CD8-positive, alpha-beta memory T cell (primary cell): ENCODE measurements at regions not wholly inside any gene's neighbourhood (a gene's known extent, or its start where the extent isn't known, plus 50 kb on each side); places are given as distances from the start of the nearest gene placed in this dataset.

ENCODE experiments used
- CTCF ChIA-PET: fragments of 350-600 bp; sonication (Branson Sonifier 250); formaldehyde crosslinking; loops from one replicate; lab custom pipeline; 2021; ENCODE audit warnings: antibody characterized with exemption; lab: Charles Lee
- POLR2A ChIA-PET: fragments of 350-600 bp; sonication (Branson Sonifier 250); formaldehyde crosslinking; loops from one replicate; lab custom pipeline; 2021; ENCODE audit warnings: antibody characterized with exemption; lab: Charles Lee
- DNase-seq, 5 donors: peaks; one replicate each; pipeline versions ENCODE4 v3.0.0 to v3.0.0-alpha.2; 2020 to 2022; ENCODE audit warnings: mixed read lengths in 1 of 5
- H3K27ac ChIP-seq: one replicate; pipeline ENCODE4 v1.7.0; 2013; ENCODE audit warnings: low read depth, mild to moderate bottlenecking, low read length, moderate library complexity
- H3K27me3 ChIP-seq: 2 replicates; pipeline ENCODE4 v1.7.0; 2013; ENCODE audit warnings: low read length, mild to moderate bottlenecking; ENCODE audit not compliant: insufficient read depth, poor library complexity, severe bottlenecking
- H3K36me3 ChIP-seq: 2 replicates; pipeline ENCODE4 v1.7.0; 2013; ENCODE audit warnings: mild to moderate bottlenecking, low read length, moderate library complexity; ENCODE audit not compliant: insufficient read depth
- H3K4me1 ChIP-seq: 2 replicates; pipeline ENCODE4 v1.7.0; 2013; ENCODE audit warnings: mild to moderate bottlenecking, low read length, moderate library complexity; ENCODE audit not compliant: insufficient read depth
- H3K4me3 ChIP-seq: 2 replicates; pipeline ENCODE4 v1.7.0; 2013; ENCODE audit warnings: mild to moderate bottlenecking, low read length
- H3K9me3 ChIP-seq: 2 replicates; pipeline ENCODE4 v1.7.0; 2013; ENCODE audit warnings: mild to moderate bottlenecking, low read length
- H3K27ac Mint-ChIP-seq, 8 donors: one replicate each; pipeline ENCODE4 v1.8.0; 2020 to 2021; ENCODE audit warnings: mixed read lengths in 8 of 8, mild to moderate bottlenecking in 6 of 8, inconsistent platforms in 3 of 8, moderate library complexity in 3 of 8
- H3K27me3 Mint-ChIP-seq, 2 donors: one replicate each; pipeline ENCODE4 v1.8.0; 2020 to 2021; ENCODE audit warnings: mixed read lengths in 2 of 2, mild to moderate bottlenecking in 1 of 2, moderate library complexity in 1 of 2
- H3K36me3 Mint-ChIP-seq, 3 donors: one replicate each; pipeline ENCODE4 v1.8.0; 2020 to 2021; ENCODE audit warnings: mixed read lengths in 3 of 3, inconsistent platforms in 1 of 3, mild to moderate bottlenecking in 1 of 3
- H3K4me1 Mint-ChIP-seq, 3 donors: one replicate each; pipeline ENCODE4 v1.8.0; 2020 to 2021; ENCODE audit warnings: mixed read lengths in 3 of 3, inconsistent platforms in 1 of 3, mild to moderate bottlenecking in 1 of 3
- H3K4me3 Mint-ChIP-seq, 7 donors: one replicate each; pipeline ENCODE4 v1.8.0; 2020 to 2021; ENCODE audit warnings: mixed read lengths in 7 of 7, mild to moderate bottlenecking in 6 of 7, moderate library complexity in 4 of 7, inconsistent platforms in 2 of 7
- H3K9me3 Mint-ChIP-seq, 5 donors: one replicate each; pipeline ENCODE4 v1.8.0; 2020 to 2022; ENCODE audit warnings: mixed read lengths in 5 of 5, mild to moderate bottlenecking in 3 of 5, moderate library complexity in 2 of 5, inconsistent platforms in 1 of 5

DNA sequence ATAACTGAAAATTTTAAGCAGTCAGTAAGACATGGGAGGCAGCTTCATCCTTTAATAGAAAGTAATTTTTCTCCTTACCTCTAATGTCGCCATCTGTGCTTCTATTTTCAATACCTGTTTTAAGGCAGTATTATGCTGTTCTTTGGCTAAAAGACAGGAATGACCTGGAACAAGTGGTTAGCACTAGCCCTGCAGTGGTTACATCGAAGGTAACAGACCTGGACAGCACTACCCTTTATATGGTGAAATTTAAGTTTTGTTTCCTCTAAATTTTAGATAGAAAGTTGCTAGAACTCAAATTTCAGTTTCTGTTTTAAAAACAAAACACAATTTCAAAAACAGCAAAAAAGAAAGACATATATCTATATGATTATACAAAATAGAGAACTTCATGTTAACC is 534.1 kb upstream of the CDH6 start:
- H3K36me3 Mint-ChIP-seq, result no peaks in the 10 kb centered on the region
- no peak overlapping the region for H3K27ac Mint-ChIP-seq
- no peaks in the 10 kb centered on the region for H3K27me3 Mint-ChIP-seq
- no peak for DNase-seq
- CTCF ChIA-PET, result no interaction called here
- Histone ChIP-seq H3K27me3 (no peaks in the 10 kb centered on the region), H3K4me3 (no peak overlapping the region), H3K9me3 (no peaks in the 10 kb centered on the region), H3K4me1 (no peaks in the 10 kb centered on the region), H3K36me3 (no peaks in the 10 kb centered on the region), H3K27ac (no peak overlapping the region)
- no peaks in the 10 kb centered on the region for H3K4me1 Mint-ChIP-seq
- no peak overlapping the region for H3K4me3 Mint-ChIP-seq
- POLR2A ChIA-PET, result no interaction called here
- peaks cover 7 to 25% (median 24%) of the 10 kb centered on the region in 5 donors for H3K9me3 Mint-ChIP-seq

DNA sequence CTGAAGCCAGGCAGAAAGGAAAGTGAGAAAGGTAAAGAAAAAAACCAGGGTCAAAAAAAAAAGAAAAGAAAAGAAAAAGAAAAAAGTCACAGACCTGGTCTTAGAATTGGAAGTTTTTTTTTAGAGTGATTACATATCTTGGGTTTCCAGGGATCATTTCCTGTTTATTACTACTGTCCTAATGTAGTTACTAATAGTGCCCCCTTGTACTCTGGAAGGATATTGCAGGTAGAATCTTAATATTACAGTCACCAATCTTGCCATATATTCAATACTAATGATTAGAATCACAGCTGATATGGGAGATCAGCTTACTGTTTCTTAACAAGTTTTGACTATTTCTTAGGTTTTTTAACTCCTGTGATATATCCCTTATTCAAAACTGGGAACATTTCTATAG is 543.2 kb upstream of the CDH6 start:
- Histone ChIP-seq H3K36me3 (no peaks in the 10 kb centered on the region), H3K4me1 (no peaks in the 10 kb centered on the region), H3K27me3 (no peaks in the 10 kb centered on the region), H3K4me3 (no peak overlapping the region), H3K27ac (no peak overlapping the region), H3K9me3 (no peaks in the 10 kb centered on the region)
- ChIA-PET CTCF (no interaction called here), POLR2A (no interaction called here)
- H3K27me3 Mint-ChIP-seq, result no peaks in the 10 kb centered on the region
- DNase-seq, result no peak
- no peaks in the 10 kb centered on the region for H3K36me3 Mint-ChIP-seq
- no peaks in the 10 kb centered on the region for H3K4me1 Mint-ChIP-seq
- peak overlapping the region in 1 of 8 donors; percentile 72 for H3K27ac Mint-ChIP-seq
- H3K9me3 Mint-ChIP-seq, result peaks cover 6 to 28% (median 19%) of the 10 kb centered on the region in 5 donors
- H3K4me3 Mint-ChIP-seq, result no peak overlapping the region

DNA sequence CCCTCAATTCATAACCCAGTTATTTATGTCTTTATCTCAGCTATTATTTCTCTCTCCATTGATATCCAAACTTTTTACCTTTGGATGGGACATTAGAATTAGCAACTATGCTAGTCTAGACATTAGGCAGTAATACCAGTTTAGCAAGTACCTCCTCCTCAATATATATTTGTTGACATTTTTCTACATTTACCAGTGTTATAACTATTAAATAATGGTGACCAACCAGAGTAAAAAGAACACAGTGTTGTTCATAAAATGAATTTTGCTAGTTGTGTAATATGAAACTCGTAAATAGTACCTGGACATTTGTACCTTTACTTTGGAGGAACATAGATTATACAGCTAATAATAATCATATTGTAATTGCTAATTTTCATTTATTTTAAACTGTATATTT is 554.6 kb upstream of the CDH6 start:
- Mint-ChIP-seq H3K36me3 (no peaks in the 10 kb centered on the region), H3K27me3 (no peaks in the 10 kb centered on the region), H3K4me3 (no peak overlapping the region), H3K4me1 (no peaks in the 10 kb centered on the region), H3K9me3 (peaks cover 12 to 37% (median 16%) of the 10 kb centered on the region in 5 donors), H3K27ac (no peak overlapping the region)
- no peak for DNase-seq
- Histone ChIP-seq H3K27ac (no peak overlapping the region), H3K36me3 (no peaks in the 10 kb centered on the region), H3K27me3 (no peaks in the 10 kb centered on the region), H3K4me3 (no peak overlapping the region), H3K4me1 (no peaks in the 10 kb centered on the region), H3K9me3 (no peaks in the 10 kb centered on the region)
- CTCF ChIA-PET, result no interaction called here
- POLR2A ChIA-PET, result no interaction called here

DNA sequence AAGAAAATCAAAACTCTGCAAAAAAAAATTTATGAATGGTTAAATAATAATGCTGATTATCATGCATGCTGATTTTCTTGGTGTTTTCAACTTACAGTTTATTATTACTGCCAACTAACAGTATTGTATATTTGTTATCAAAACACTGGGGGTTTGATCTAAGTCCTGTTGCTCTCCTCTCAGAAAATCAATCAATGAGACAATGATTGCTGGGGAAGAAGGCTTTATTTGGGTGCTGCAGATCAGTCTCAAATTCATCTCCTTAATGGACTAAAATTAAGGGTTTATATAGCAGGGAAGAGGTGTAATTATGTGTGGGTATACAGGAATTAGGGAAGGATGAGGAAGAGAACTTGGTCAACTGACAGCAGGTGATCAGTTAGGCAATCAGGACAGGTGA is 565.5 kb upstream of the CDH6 start:
- Mint-ChIP-seq H3K36me3 (no peaks in the 10 kb centered on the region), H3K27ac (no peak overlapping the region), H3K4me3 (no peak overlapping the region), H3K4me1 (no peaks in the 10 kb centered on the region), H3K27me3 (no peaks in the 10 kb centered on the region), H3K9me3 (peaks cover 2 to 23% (median 12%) of the 10 kb centered on the region in 5 donors)
- H3K27me3 ChIP-seq, result no peaks in the 10 kb centered on the region
- no peaks in the 10 kb centered on the region for H3K4me1 ChIP-seq
- CTCF ChIA-PET, result no interaction called here
- no peak overlapping the region for H3K27ac ChIP-seq
- H3K9me3 ChIP-seq, result no peaks in the 10 kb centered on the region
- DNase-seq, result no peak
- H3K36me3 ChIP-seq, result no peaks in the 10 kb centered on the region
- POLR2A ChIA-PET, result no interaction called here
- H3K4me3 ChIP-seq, result no peak overlapping the region

DNA sequence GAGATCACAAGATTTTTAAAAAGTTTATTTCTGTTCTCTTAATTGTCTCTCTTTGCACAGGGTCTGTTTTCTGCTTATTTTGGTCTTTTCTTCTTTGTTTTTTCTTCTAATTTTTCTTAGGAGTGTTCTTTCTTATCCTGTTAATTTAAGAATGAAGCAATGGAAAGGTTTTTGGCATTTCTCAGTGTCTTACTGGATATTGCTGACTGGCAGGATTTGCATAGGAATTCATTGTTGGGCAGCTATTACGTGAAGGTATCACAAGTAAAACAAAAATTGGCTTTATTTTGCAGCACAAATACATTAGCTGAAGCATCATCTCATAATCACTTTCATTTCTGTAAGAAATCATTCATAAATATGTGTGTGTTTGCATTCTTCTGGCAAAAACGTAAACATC is 566.9 kb upstream of the CDH6 start:
- no peaks in the 10 kb centered on the region for H3K36me3 Mint-ChIP-seq
- H3K4me1 ChIP-seq, result no peaks in the 10 kb centered on the region
- CTCF ChIA-PET, result no interaction called here
- H3K9me3 Mint-ChIP-seq, result peaks cover 7 to 22% (median 12%) of the 10 kb centered on the region in 5 donors
- no peak overlapping the region for H3K27ac ChIP-seq
- POLR2A ChIA-PET, result no interaction called here
- H3K4me3 Mint-ChIP-seq, result no peak overlapping the region
- DNase-seq, result no peak
- H3K27ac Mint-ChIP-seq, result no peak overlapping the region
- H3K9me3 ChIP-seq, result no peaks in the 10 kb centered on the region
- H3K36me3 ChIP-seq, result no peaks in the 10 kb centered on the region
- H3K27me3 ChIP-seq, result no peaks in the 10 kb centered on the region
- no peaks in the 10 kb centered on the region for H3K27me3 Mint-ChIP-seq
- H3K4me1 Mint-ChIP-seq, result no peaks in the 10 kb centered on the region
- H3K4me3 ChIP-seq, result no peak overlapping the region

DNA sequence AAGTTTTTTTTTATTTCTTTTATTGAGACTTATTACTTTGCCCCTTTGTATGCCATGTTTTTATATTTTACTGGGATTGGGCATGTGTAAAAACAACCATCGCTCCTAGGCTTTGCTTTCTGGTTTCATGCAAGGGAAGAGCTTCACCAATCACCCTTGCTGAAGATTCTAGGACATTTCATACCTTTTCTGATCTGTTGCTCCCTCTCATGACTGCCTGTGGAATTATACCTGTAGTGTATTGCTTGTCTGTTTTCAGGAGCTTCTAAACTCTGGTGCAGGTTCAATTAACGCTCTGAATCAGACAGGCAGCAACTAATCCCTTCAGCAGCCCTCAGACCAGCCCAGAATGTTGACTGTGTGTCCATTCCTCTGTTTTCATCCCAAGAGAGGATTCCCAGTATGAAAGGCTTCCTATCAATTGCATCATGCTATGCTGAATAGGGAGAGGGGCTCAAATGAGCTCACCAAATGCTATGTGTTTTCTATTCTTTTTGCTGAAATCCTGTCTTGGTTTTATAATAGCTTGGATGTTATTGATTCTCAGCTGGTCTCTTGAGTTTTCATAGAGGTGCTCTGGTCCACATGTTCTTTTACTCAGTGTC is 572.9 kb upstream of the CDH6 start:
- Histone ChIP-seq H3K9me3 (no peaks in the 10 kb centered on the region), H3K4me1 (no peaks in the 10 kb centered on the region), H3K27me3 (no peaks in the 10 kb centered on the region), H3K4me3 (no peak overlapping the region), H3K36me3 (no peaks in the 10 kb centered on the region), H3K27ac (no peak overlapping the region)
- POLR2A ChIA-PET, result no interaction called here
- peaks cover 11 to 37% (median 12%) of the 10 kb centered on the region in 5 donors for H3K9me3 Mint-ChIP-seq
- no peaks in the 10 kb centered on the region for H3K27me3 Mint-ChIP-seq
- CTCF ChIA-PET, result no interaction called here
- H3K27ac Mint-ChIP-seq, result no peak overlapping the region
- H3K36me3 Mint-ChIP-seq, result no peaks in the 10 kb centered on the region
- no peak overlapping the region for H3K4me3 Mint-ChIP-seq
- DNase-seq, result no peak
- H3K4me1 Mint-ChIP-seq, result no peaks in the 10 kb centered on the region

DNA sequence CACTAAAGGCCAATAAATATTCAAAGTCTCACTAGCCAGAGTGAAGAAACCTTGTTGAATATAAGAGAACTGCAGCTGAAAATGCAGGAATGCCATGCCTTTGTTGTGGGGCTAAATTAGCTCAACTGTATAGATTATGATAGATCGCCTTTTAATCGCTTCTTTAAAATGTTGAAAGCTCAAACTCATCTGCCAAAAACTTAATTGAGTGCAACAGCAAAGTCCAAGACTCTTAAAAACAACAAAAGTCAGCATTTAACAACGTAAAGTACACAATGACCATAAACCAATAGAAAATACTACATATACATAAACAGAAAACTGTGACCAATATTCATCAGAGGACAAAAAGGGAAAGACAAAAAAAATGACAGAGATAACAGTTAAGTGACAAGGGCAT is 585.0 kb upstream of the CDH6 start:
- POLR2A ChIA-PET, result no interaction called here
- no peak overlapping the region for H3K4me3 Mint-ChIP-seq
- Histone ChIP-seq H3K36me3 (no peaks in the 10 kb centered on the region), H3K4me3 (no peak overlapping the region), H3K9me3 (no peaks in the 10 kb centered on the region), H3K27ac (no peak overlapping the region), H3K4me1 (no peaks in the 10 kb centered on the region), H3K27me3 (no peaks in the 10 kb centered on the region)
- H3K27me3 Mint-ChIP-seq, result no peaks in the 10 kb centered on the region
- DNase-seq, result no peak
- CTCF ChIA-PET, result no interaction called here
- H3K27ac Mint-ChIP-seq, result no peak overlapping the region
- H3K36me3 Mint-ChIP-seq, result no peaks in the 10 kb centered on the region
- no peaks in the 10 kb centered on the region for H3K4me1 Mint-ChIP-seq
- peaks cover 3 to 29% (median 9%) of the 10 kb centered on the region in 5 donors for H3K9me3 Mint-ChIP-seq

DNA sequence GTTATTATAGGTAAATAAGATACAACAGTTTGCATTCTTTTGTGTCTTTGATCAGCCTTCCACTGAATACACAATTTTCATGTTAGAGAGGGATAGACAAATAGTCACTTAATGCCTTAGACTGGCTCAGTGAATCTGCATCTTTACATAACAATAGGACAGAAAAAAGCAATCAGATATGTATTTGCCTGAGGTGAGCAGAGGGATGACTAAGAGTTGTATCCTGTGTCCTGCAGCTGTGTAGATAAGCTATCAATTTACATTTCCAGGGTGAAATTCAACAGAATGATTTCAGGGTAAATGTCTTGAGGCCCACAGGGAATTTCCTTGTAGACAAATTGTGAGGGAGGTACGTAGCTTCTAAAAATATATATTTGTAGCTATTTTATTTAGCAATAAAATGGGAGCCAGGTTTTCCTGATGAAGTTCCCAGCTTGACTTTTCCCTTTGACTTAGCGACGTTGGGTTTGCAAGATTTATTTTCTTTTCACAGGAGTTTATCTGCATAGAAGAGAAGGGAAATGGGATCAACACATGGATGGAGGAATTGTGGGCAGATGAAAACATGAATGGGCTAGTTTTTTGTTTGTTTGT is 586.1 kb upstream of the CDH6 start:
- no peak overlapping the region for H3K27ac ChIP-seq
- H3K27me3 ChIP-seq, result no peaks in the 10 kb centered on the region
- no peak overlapping the region for H3K4me3 ChIP-seq
- no peak overlapping the region for H3K27ac Mint-ChIP-seq
- peaks cover 3 to 27% (median 7%) of the 10 kb centered on the region in 5 donors for H3K9me3 Mint-ChIP-seq
- no peaks in the 10 kb centered on the region for H3K4me1 Mint-ChIP-seq
- CTCF ChIA-PET, result no interaction called here
- H3K4me1 ChIP-seq, result no peaks in the 10 kb centered on the region
- POLR2A ChIA-PET, result no interaction called here
- no peaks in the 10 kb centered on the region for H3K27me3 Mint-ChIP-seq
- H3K4me3 Mint-ChIP-seq, result no peak overlapping the region
- no peaks in the 10 kb centered on the region for H3K36me3 ChIP-seq
- H3K9me3 ChIP-seq, result no peaks in the 10 kb centered on the region
- no peak for DNase-seq
- H3K36me3 Mint-ChIP-seq, result no peaks in the 10 kb centered on the region
